HL-60 (cell line): ENCODE measurements at regions not wholly inside any gene's neighbourhood (a gene's known extent, or its start where the extent isn't known, plus 50 kb on each side); places are given as distances from the start of the nearest gene placed in this dataset.

ENCODE experiments used
- CTCF ChIP-seq: IDR thresholded peaks from one replicate; pipeline ENCODE4 v1.5.1; 2011; ENCODE audit warnings: low read length, control low read depth, inconsistent platforms; ENCODE audit not compliant: insufficient read depth
- REST ChIP-seq: IDR thresholded peaks from 2 replicates; pipeline ENCODE4 v1.6.1; 2012; ENCODE audit warnings: low read depth; ENCODE audit not compliant: insufficient replicate concordance

- TF ChIP-seq CTCF (no peak), REST (no peak)
Observed at GRCh38 chr10:44042075-44042770, 342.7 kb downstream of the CXCL12 start.
